ENCODE measurements at regions not wholly inside any gene's neighbourhood (a gene's known extent, or its start where the extent isn't known, plus 50 kb on each side); places are given as distances from the start of the nearest gene placed in this dataset.

DNA sequence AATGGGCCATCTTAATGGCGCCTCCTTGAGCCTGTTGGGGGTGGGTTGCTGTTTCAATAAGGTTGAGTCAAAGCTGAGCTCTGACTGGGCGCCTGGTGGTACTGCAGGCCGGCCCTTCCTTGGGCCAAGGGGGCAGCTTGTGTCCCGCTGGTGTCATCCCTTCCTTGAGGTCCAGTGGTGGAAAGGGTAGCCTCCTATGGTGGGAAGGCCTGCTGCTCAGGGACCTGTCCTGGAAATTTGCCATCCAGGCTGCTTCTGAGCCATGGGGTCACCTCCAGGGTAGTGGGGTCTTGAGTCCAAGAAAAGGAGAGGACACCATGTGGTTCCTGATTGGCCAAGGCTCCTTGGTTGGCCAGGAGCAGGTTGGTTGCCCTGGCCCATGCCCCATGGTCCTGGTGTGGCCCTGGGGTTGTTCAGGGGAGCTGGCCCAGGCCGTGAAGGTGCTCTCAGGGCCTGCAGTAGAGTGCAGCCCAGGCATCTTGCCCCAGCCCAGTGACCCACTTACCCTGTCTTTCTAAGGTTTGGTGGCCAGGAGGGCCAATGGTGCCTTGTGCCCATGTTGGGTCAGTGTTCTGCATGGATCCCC is 188.7 kb downstream of the UBE3A start:
- H3K27me3 ChIP-seq (ENCODE audit: insufficient read depth, low read depth, low read length) = no peaks in the 10 kb centered on the region
- H3K27ac ChIP-seq (ENCODE audit: low read length) = no peak overlapping the region
- H3F3A ChIP-seq (ENCODE audit: insufficient read depth, low read length, poor library complexity, severe bottlenecking) = no peaks in the 10 kb centered on the region
- H3K4me3 ChIP-seq (ENCODE audit: low read length) = no peak overlapping the region
- H2AFZ ChIP-seq (ENCODE audit: low read depth, low read length) = no peak overlapping the region
- H3K4me2 ChIP-seq (ENCODE audit: low read length) = no peak overlapping the region
- H3K36me3 ChIP-seq (ENCODE audit: insufficient read depth, low read length) = no peaks in the 10 kb centered on the region
- H3K79me2 ChIP-seq (replicated peaks; ENCODE audit: insufficient read depth, low read length) = no peaks in the 10 kb centered on the region
- no peaks in the 10 kb centered on the region for H4K20me1 ChIP-seq (ENCODE audit: insufficient read depth)
- TF ChIP-seq, protein P1, sequence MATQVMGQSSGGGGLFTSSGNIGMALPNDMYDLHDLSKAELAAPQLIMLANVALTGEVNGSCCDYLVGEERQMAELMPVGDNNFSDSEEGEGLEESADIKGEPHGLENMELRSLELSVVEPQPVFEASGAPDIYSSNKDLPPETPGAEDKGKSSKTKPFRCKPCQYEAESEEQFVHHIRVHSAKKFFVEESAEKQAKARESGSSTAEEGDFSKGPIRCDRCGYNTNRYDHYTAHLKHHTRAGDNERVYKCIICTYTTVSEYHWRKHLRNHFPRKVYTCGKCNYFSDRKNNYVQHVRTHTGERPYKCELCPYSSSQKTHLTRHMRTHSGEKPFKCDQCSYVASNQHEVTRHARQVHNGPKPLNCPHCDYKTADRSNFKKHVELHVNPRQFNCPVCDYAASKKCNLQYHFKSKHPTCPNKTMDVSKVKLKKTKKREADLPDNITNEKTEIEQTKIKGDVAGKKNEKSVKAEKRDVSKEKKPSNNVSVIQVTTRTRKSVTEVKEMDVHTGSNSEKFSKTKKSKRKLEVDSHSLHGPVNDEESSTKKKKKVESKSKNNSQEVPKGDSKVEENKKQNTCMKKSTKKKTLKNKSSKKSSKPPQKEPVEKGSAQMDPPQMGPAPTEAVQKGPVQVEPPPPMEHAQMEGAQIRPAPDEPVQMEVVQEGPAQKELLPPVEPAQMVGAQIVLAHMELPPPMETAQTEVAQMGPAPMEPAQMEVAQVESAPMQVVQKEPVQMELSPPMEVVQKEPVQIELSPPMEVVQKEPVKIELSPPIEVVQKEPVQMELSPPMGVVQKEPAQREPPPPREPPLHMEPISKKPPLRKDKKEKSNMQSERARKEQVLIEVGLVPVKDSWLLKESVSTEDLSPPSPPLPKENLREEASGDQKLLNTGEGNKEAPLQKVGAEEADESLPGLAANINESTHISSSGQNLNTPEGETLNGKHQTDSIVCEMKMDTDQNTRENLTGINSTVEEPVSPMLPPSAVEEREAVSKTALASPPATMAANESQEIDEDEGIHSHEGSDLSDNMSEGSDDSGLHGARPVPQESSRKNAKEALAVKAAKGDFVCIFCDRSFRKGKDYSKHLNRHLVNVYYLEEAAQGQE (IDR thresholded peaks at IDR 0.05; ENCODE audit: borderline replicate concordance) = no peak
- TF ChIP-seq MXI1 (conservative IDR thresholded peaks at IDR 0.05; ENCODE audit: poor library complexity, severe bottlenecking) (no peak), EP300 (conservative IDR thresholded peaks at IDR 0.05; ENCODE audit: poor library complexity, severe bottlenecking) (no peak), TAF1 (IDR thresholded peaks at IDR 0.05; ENCODE audit: low read depth) (no peak), SMC3 (conservative IDR thresholded peaks at IDR 0.05; ENCODE audit: poor library complexity) (no peak), EZH2 (IDR thresholded peaks at IDR 0.05; ENCODE audit: borderline replicate concordance, insufficient read depth, low read length, poor library complexity, severe bottlenecking) (no peak), POLR2AphosphoS5 (IDR thresholded peaks at IDR 0.05) (no peak), RAD21 (conservative IDR thresholded peaks at IDR 0.05) (no peak)
- TF ChIP-seq, protein P2, sequence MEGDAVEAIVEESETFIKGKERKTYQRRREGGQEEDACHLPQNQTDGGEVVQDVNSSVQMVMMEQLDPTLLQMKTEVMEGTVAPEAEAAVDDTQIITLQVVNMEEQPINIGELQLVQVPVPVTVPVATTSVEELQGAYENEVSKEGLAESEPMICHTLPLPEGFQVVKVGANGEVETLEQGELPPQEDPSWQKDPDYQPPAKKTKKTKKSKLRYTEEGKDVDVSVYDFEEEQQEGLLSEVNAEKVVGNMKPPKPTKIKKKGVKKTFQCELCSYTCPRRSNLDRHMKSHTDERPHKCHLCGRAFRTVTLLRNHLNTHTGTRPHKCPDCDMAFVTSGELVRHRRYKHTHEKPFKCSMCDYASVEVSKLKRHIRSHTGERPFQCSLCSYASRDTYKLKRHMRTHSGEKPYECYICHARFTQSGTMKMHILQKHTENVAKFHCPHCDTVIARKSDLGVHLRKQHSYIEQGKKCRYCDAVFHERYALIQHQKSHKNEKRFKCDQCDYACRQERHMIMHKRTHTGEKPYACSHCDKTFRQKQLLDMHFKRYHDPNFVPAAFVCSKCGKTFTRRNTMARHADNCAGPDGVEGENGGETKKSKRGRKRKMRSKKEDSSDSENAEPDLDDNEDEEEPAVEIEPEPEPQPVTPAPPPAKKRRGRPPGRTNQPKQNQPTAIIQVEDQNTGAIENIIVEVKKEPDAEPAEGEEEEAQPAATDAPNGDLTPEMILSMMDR (IDR thresholded peaks at IDR 0.05; ENCODE audit: poor library complexity, severe bottlenecking) = no peak
- no peak overlapping the region for H3K9ac ChIP-seq (ENCODE audit: low read length)
- H3K9me2 ChIP-seq (ENCODE audit: insufficient read depth, low read length) = no peaks in the 10 kb centered on the region
- peaks cover 2% of the 10 kb centered on the region for H3K9me3 ChIP-seq (ENCODE audit: low read length)

DNA sequence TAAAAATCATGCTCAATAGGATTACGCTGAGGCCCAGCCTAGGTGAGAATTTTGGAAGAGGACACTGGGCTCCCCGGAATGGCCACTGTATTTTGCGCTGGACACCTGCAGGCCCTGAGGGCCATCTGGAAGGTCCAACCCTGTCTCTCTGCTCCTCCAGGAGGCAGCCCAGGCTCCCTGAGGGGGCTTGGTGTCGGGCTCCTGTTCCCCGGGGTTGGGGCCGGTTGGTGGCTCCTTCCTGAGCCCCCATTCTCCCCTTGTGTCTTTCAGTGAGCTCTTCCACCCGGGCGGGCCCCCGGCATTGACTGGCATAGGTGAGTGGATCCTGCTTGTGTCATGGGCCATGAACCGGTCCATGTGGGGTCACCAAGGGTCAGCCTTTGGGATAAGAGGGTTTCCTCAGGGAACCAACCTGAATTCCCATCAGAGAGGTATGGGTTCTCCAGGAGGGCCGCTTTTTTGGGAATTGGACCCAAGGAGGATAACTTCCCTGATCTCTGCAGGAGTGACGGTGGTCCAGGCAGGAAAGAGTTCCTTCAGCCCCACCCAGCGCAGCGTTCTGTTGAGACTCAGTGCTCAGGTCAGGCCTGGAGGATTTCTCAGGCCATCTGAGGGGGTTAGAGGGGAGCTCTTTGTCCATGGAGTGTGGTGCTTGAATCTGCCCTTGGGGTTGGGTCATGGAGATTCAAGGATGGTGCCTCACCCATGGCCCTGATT is 187.8 kb downstream of the UBE3A start:
- no peaks in the 10 kb centered on the region for H4K20me1 ChIP-seq (ENCODE audit: insufficient read depth)
- H3K36me3 ChIP-seq (ENCODE audit: insufficient read depth, low read length) = no peaks in the 10 kb centered on the region
- no peak overlapping the region for H2AFZ ChIP-seq (ENCODE audit: low read depth, low read length)
- H3K79me2 ChIP-seq (replicated peaks; ENCODE audit: insufficient read depth, low read length) = no peaks in the 10 kb centered on the region
- TF ChIP-seq, protein P2 (IDR thresholded peaks at IDR 0.05; ENCODE audit: poor library complexity, severe bottlenecking) = no peak
- TF ChIP-seq MXI1 (conservative IDR thresholded peaks at IDR 0.05; ENCODE audit: poor library complexity, severe bottlenecking) = no peak
- no peak for TF ChIP-seq EP300 (conservative IDR thresholded peaks at IDR 0.05; ENCODE audit: poor library complexity, severe bottlenecking)
- TF ChIP-seq TAF1 (IDR thresholded peaks at IDR 0.05; ENCODE audit: low read depth) = no peak
- no peak for TF ChIP-seq POLR2AphosphoS5 (IDR thresholded peaks at IDR 0.05)
- no peak for TF ChIP-seq EZH2 (IDR thresholded peaks at IDR 0.05; ENCODE audit: borderline replicate concordance, insufficient read depth, low read length, poor library complexity, severe bottlenecking)
- TF ChIP-seq, protein P1 (IDR thresholded peaks at IDR 0.05; ENCODE audit: borderline replicate concordance) = no peak
- TF ChIP-seq SMC3 (conservative IDR thresholded peaks at IDR 0.05; ENCODE audit: poor library complexity) = no peak
- TF ChIP-seq RAD21 (conservative IDR thresholded peaks at IDR 0.05) = no peak
- H3K27me3 ChIP-seq (ENCODE audit: insufficient read depth, low read depth, low read length) = no peaks in the 10 kb centered on the region
- H3K9ac ChIP-seq (ENCODE audit: low read length) = no peak overlapping the region
- no peak overlapping the region for H3K4me2 ChIP-seq (ENCODE audit: low read length)
- no peak overlapping the region for H3K27ac ChIP-seq (ENCODE audit: low read length)
- no peak overlapping the region for H3K4me3 ChIP-seq (ENCODE audit: low read length)
- no peaks in the 10 kb centered on the region for H3K9me2 ChIP-seq (ENCODE audit: insufficient read depth, low read length)
- peaks cover 2% of the 10 kb centered on the region for H3K9me3 ChIP-seq (ENCODE audit: low read length)
- H3F3A ChIP-seq (ENCODE audit: insufficient read depth, low read length, poor library complexity, severe bottlenecking) = no peaks in the 10 kb centered on the region
